ENCODE measurements at regions not wholly inside any gene's neighbourhood (a gene's known extent, or its start where the extent isn't known, plus 50 kb on each side); places are given as distances from the start of the nearest gene placed in this dataset.

DNA sequence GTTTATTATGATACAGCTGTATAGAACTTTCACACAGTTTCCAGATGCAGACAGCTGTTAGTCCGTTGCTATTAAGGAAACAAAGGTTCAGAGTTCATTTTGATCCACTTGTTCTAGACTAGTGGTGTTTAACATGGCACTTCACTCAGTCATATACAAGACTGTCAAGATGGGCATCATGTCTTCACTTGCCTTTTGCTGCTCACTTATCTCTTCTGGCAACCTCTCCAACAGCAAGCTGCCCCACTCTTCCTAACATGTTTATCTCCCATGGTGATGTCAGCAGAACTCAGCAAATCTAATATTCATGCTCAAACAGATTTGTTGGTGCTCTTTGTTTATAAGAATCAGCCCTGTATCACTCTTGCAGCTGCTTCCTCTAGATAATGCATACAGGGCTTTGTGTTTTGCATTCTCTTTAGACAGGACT lies 236.2 kb upstream of the HAND2 start:
- no peak for DNase-seq
- Histone ChIP-seq H3K27me3 (ENCODE audit: control insufficient read depth, insufficient read depth, low read length) (no peaks in the 10 kb centered on the region), H3K36me3 (replicated peaks; ENCODE audit: control insufficient read depth, insufficient read depth, low read length) (no peaks in the 10 kb centered on the region), H3K4me3 (ENCODE audit: insufficient read depth, low read depth, low read length) (no peak overlapping the region)

DNA sequence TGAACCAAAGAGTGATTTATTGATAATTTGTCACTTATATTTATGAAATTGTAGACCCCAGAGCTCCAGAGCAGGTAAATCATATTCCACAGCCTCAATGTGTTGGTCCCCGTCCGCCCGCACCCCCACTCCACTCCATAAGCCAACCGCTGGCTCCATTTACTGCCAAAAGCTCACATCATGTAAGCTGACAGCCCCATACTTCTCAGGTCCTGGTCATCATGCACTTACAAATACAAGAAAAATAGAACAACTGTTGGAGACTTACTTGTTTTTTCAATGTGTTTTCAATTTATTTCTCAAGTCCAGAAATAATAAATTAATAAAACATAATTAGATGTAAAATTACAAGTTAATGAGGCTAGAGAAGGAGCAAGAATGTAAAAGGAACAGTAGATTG lies 235.7 kb upstream of the HAND2 start:
- DNase-seq = no peak

DNA sequence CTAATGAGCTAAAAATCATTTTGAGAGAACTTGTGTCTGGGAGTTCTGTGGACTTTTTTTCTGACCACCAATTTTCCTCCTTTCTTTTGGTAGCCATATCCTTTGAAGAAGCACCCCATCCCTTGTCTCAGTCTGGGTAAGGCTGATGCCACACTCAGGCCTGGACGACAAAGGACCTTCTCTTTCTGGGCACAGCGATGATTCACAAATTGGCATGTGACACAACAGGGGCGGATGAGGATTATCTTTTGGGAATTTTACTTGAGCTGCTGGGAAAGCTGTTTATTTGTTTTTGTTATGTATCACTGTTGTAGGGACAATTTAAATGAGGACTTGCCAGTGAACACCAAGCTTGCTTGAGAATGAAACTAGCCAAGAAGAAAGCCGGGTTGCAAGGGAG lies 233.4 kb upstream of the HAND2 start:
- no peak for DNase-seq
- no peaks in the 10 kb centered on the region for H3K36me3 ChIP-seq (replicated peaks; ENCODE audit: control insufficient read depth, insufficient read depth, low read length)
- H3K4me3 ChIP-seq (ENCODE audit: insufficient read depth, low read depth, low read length) = no peak overlapping the region
- H3K27me3 ChIP-seq (ENCODE audit: control insufficient read depth, insufficient read depth, low read length) = no peaks in the 10 kb centered on the region

More for the DNA sequence above, 235.7 kb upstream of the HAND2 start:
- Histone ChIP-seq H3K4me3 (ENCODE audit: insufficient read depth, low read depth, low read length) (no peak overlapping the region), H3K27me3 (ENCODE audit: control insufficient read depth, insufficient read depth, low read length) (no peaks in the 10 kb centered on the region), H3K36me3 (replicated peaks; ENCODE audit: control insufficient read depth, insufficient read depth, low read length) (no peaks in the 10 kb centered on the region)

DNA sequence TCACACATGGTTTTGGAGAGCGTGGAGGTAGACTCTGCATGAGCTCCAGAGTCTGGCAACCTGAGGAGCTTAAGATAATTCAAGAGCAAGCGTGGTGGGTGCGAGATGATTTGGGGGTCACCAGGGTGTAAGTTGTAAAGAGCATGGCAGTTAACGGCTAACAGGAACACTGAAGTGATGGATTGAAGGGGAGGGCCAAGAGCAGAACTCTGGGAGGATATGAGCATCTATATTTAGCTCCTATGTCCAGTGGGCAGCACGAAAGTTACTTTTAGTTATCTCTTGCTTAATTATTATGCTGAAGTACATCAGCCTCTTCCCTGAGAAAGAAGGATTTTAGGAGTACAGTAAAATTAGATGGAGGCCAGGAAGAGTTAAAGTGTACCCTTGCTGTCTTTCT lies 231.9 kb upstream of the HAND2 start:
- no peak for DNase-seq
- H3K27me3 ChIP-seq (ENCODE audit: control insufficient read depth, insufficient read depth, low read length) = no peaks in the 10 kb centered on the region
- no peak overlapping the region for H3K4me3 ChIP-seq (ENCODE audit: insufficient read depth, low read depth, low read length)
- H3K36me3 ChIP-seq (replicated peaks; ENCODE audit: control insufficient read depth, insufficient read depth, low read length) = no peaks in the 10 kb centered on the region

DNA sequence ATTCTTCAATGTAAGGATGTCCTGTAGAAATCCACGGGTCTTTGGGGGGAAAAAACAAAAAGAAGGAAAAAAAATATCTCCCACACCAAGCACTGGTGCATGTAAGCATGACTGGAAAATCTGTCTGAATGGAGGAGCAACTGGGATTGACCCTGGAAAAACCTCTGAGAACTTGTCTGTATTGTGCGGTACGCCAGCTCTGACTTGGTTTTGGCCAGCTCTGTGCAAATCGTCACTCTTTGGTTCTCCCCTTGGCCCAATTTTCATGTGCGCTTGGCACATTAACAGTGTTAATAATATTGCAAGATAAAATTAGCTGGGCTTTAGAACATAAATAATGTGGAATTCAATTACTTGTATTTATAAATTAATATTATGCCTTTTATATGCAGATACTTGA lies 231.2 kb upstream of the HAND2 start:
- DNase-seq = no peak
- H3K36me3 ChIP-seq (replicated peaks; ENCODE audit: control insufficient read depth, insufficient read depth, low read length) = no peaks in the 10 kb centered on the region
- H3K27me3 ChIP-seq (ENCODE audit: control insufficient read depth, insufficient read depth, low read length) = no peaks in the 10 kb centered on the region
- H3K4me3 ChIP-seq (ENCODE audit: insufficient read depth, low read depth, low read length) = no peak overlapping the region

DNA sequence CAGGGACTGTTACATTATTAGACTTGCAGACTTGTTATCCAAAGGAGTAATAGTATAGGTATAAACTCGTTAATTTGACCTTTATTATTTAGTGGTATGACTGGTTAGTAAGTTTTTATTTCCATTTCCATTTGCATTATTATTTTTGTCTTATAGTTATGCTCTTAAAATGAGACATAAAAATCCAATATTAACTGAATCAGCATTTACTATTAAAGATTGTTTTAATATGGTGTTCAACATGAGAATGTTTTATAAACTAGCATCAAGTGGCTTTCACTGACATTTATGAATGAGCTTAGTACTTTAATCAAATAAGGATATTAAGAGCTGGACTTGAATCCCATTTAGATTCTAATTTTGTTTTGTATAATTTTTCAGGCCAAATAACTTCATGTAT lies 228.1 kb upstream of the HAND2 start:
- Histone ChIP-seq H3K27me3 (ENCODE audit: control insufficient read depth, insufficient read depth, low read length) (no peaks in the 10 kb centered on the region), H3K36me3 (replicated peaks; ENCODE audit: control insufficient read depth, insufficient read depth, low read length) (no peaks in the 10 kb centered on the region), H3K4me3 (ENCODE audit: insufficient read depth, low read depth, low read length) (no peak overlapping the region)
- no peak for DNase-seq

DNA sequence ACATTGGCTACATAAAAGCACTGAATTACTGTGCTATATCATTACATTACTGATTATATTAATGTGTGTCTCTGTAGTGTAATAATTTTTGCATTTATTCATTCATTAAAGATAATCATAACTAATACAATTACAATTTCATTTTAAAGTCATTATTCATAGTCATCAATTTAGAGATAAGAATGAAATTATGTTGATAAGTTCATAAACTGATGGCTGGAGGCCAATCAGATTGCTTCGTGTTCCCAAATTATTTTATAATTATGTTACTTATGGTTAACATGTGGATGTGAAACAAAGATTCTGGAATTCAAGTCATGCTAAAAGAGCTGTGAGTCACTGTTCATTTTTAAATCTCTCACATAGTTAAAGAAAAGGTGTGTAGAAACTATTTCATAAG lies 223.4 kb upstream of the HAND2 start:
- no peak overlapping the region for H3K4me3 ChIP-seq (ENCODE audit: insufficient read depth, low read depth, low read length)
- H3K36me3 ChIP-seq (replicated peaks; ENCODE audit: control insufficient read depth, insufficient read depth, low read length) = no peaks in the 10 kb centered on the region
- H3K27me3 ChIP-seq (ENCODE audit: control insufficient read depth, insufficient read depth, low read length) = no peaks in the 10 kb centered on the region
- DNase-seq = no peak

DNA sequence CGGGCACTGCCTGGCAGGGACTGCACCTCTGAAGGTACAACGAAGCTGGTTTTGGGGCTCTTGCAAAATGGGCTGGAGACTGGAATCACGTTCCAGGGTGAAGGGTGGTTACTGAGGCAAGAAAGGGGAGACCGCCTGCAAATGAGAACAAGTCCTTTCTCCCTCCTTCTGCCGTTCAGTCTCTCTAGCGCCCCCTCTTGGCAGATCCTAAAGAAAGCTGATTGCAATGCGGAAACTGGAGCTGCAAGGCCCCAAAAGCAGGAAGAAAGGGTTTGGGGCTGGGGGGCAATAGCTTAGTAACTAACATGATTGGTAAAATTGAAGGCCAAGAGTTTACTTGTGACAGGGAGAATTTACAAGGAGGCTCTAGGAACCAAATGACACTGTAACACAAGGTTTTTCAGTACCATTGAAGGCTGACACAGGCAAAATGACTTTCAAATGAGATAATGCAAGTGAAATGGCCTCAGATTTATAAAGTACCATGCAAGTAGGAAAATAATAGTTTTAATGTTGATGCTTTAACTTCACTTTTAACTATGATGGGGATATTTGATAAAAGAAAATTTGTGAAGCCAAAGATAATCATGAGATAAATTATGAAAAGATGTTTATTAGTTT lies 222.7 kb upstream of the HAND2 start:
- Histone ChIP-seq H3K27me3 (ENCODE audit: control insufficient read depth, insufficient read depth, low read length) (no peaks in the 10 kb centered on the region), H3K4me3 (ENCODE audit: insufficient read depth, low read depth, low read length) (no peak overlapping the region), H3K36me3 (replicated peaks; ENCODE audit: control insufficient read depth, insufficient read depth, low read length) (no peaks in the 10 kb centered on the region)
- peak; percentile 44 for DNase-seq

DNA sequence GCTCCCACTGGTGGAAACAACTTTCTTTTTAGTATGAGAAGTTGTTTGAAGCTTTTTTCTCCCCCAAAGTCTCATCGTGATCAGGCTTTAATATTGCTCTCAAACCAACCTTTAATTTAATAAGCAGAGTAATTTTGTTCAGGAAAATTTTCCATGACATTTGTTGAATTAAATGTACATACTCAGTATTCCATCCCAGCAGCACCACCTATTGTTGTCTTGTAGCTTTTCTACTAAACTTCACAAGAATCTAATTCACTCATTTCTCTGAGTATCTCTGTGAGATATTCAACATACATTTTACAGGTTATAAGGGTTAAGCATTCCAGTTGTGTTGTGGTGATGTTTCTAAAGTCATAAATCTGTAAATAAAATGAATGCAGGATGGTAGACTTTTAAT lies 218.3 kb upstream of the HAND2 start:
- Histone ChIP-seq H3K4me3 (ENCODE audit: insufficient read depth, low read depth, low read length) (no peak overlapping the region), H3K27me3 (ENCODE audit: control insufficient read depth, insufficient read depth, low read length) (no peaks in the 10 kb centered on the region), H3K36me3 (replicated peaks; ENCODE audit: control insufficient read depth, insufficient read depth, low read length) (no peaks in the 10 kb centered on the region)
- no peak for DNase-seq

DNA sequence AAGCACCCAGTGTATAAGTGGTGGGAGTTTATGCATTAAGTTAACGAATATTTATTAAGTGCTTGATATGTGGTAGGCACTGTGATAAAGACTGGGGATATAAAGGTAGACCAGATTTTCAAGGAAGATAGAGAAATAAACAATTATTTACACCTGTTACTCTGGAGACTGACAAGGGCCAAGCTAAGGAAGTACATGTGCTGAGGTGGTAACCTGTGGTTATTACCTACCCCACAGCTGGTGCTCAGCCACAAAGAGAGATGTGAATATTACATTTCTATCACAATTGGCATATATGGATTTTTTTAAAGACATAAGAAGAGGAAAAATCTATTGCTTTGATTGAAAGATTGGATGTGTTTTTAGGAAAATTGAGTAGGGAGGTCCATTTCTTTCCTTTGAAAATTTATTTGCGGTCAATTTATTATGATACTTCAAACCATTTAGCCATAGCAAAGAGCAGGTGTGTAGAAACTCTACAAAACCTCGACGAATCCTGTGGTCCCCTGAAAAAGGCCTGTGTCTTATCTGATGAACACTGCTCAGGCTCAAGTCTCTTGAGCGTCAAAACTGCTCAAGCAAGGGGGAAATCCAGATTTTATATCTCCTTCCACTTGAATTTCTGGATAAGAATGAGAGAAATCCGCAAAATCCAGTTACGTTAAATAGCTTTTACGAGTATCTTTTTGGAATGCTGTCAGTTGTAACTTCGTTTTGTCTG lies 217.7 kb upstream of the HAND2 start:
- no peak for DNase-seq
- H3K36me3 ChIP-seq (replicated peaks; ENCODE audit: control insufficient read depth, insufficient read depth, low read length) = no peaks in the 10 kb centered on the region
- H3K4me3 ChIP-seq (ENCODE audit: insufficient read depth, low read depth, low read length) = no peak overlapping the region
- no peaks in the 10 kb centered on the region for H3K27me3 ChIP-seq (ENCODE audit: control insufficient read depth, insufficient read depth, low read length)

DNA sequence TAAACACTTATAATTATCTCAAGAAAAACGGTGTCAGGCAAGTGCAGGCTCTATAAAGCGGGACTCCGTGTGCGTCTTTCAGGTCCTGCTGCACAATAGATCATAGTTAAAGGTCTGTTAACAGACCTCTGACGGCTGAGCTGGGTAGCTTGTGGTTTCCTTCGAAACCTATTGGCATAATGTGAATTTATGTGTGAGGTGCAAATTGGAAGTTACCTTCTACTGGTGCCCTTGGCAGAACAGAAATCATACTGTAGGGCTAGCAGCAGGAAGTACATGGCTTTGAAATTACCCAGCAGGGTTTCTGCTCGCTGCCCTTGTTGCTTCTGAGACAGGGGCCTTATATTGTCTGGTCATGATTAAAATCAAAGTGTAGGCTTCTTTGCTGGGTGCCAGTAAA lies 216.4 kb upstream of the HAND2 start:
- H3K4me3 ChIP-seq (ENCODE audit: insufficient read depth, low read depth, low read length) = no peak overlapping the region
- DNase-seq = no peak
- H3K27me3 ChIP-seq (ENCODE audit: control insufficient read depth, insufficient read depth, low read length) = no peaks in the 10 kb centered on the region
- no peaks in the 10 kb centered on the region for H3K36me3 ChIP-seq (replicated peaks; ENCODE audit: control insufficient read depth, insufficient read depth, low read length)

DNA sequence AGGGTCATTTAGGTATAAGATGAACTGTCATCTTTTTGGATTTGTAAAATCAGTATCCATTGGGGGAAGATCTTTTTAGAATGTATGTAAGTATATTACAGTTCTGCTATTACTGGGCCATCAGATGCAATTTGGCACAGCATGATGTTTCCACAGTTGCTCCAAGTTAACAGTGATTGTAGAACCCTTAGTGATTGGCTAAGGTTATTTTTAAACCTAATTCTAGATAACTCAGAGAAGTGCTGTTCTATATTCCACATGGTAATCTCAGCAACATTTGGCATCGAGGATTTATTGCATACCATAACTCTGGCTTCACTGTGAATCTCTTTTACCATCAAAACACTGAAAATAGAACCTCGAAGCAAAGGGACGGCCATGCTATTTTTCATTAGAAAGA lies 215.7 kb upstream of the HAND2 start:
- DNase-seq = no peak
- no peak overlapping the region for H3K4me3 ChIP-seq (ENCODE audit: insufficient read depth, low read depth, low read length)
- no peaks in the 10 kb centered on the region for H3K36me3 ChIP-seq (replicated peaks; ENCODE audit: control insufficient read depth, insufficient read depth, low read length)
- H3K27me3 ChIP-seq (ENCODE audit: control insufficient read depth, insufficient read depth, low read length) = no peaks in the 10 kb centered on the region

DNA sequence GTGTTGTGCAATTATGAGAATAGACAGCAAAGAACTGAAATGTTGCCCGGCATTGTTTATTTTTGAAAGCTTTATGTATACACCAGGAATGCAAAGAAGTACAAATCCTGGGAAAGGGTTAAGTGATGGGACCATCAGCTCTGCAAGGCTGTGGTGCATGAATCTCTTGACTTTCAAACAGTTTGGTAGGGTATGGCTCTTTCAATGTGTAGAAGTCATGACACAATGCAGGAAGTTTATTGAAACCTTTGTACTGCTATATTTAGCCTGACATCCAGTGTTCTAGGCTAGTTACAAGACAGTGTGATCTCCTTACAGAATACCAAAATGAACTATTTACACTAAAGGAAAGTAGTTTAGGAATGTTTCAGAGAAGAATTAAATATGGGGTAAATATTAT lies 206.8 kb upstream of the HAND2 start:
- H3K4me3 ChIP-seq (ENCODE audit: insufficient read depth, low read depth, low read length) = no peak overlapping the region
- H3K27me3 ChIP-seq (ENCODE audit: control insufficient read depth, insufficient read depth, low read length) = no peaks in the 10 kb centered on the region
- DNase-seq = no peak
- H3K36me3 ChIP-seq (replicated peaks; ENCODE audit: control insufficient read depth, insufficient read depth, low read length) = no peaks in the 10 kb centered on the region

DNA sequence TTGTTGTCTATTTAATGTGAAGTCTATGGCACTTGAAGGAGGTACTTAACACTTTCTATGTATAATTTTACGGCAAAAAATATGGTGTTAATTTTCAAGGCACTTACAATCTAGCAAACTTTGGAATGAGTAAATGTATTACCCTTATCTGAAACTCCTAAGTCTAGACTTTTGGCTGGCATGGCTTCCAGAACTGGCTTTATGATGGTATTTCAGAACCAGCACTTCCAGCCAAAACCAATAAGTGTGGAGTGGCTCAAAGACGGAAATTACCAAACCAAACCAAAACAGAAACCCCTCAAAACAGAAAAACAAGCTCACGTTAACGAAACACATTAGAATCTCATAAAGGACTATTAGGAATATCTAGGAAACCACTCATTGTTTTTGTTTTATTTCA lies 205.6 kb upstream of the HAND2 start:
- Histone ChIP-seq H3K27me3 (ENCODE audit: control insufficient read depth, insufficient read depth, low read length) (no peaks in the 10 kb centered on the region), H3K4me3 (ENCODE audit: insufficient read depth, low read depth, low read length) (no peak overlapping the region), H3K36me3 (replicated peaks; ENCODE audit: control insufficient read depth, insufficient read depth, low read length) (no peaks in the 10 kb centered on the region)
- no peak for DNase-seq

DNA sequence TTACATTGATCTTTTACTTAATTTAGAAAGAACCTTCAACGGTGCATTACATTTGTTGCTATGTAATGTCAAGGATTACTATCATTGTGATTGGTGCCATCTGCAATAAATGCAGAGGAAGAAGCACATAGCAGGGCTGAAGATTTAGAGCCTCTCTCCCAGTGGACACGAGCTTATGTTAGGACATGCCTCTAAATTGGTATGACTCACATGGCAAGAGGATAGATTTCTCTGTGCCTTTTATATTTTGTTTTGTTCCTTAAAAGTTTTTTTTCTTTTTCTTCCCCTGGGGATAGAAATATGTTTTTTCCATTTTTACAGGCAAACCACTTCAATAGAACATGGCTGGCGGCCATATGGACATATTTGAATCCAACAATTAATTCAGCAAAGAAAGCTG lies 205.0 kb upstream of the HAND2 start:
- DNase-seq = no peak
- H3K27me3 ChIP-seq (ENCODE audit: control insufficient read depth, insufficient read depth, low read length) = no peaks in the 10 kb centered on the region
- H3K4me3 ChIP-seq (ENCODE audit: insufficient read depth, low read depth, low read length) = no peak overlapping the region
- no peaks in the 10 kb centered on the region for H3K36me3 ChIP-seq (replicated peaks; ENCODE audit: control insufficient read depth, insufficient read depth, low read length)

DNA sequence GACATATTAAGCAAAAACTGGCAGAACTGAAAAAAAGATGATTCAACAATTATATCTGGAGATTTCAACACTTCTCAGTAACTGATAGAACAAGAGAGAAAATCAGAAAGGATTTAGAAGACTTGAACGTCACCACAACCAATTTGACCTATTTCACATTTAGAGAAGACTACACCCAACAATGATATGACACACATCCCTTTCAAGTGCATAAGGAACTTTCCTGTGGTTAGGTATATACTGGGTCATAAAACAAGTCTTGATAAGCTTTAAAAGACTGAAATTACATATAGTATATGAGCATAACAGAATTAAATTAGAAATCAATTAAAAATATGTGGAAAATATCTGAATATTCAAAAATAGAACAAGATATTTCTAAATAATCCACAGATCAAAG lies 201.2 kb upstream of the HAND2 start:
- no peaks in the 10 kb centered on the region for H3K27me3 ChIP-seq (ENCODE audit: control insufficient read depth, insufficient read depth, low read length)
- no peaks in the 10 kb centered on the region for H3K36me3 ChIP-seq (replicated peaks; ENCODE audit: control insufficient read depth, insufficient read depth, low read length)
- H3K4me3 ChIP-seq (ENCODE audit: insufficient read depth, low read depth, low read length) = no peak overlapping the region
- no peak for DNase-seq

All from H7 (cell line).